SK-N-SH (cell line): ENCODE measurements at regions not wholly inside any gene's neighbourhood (a gene's known extent, or its start where the extent isn't known, plus 50 kb on each side); places are given as distances from the start of the nearest gene placed in this dataset.

ENCODE experiments used
- CTCF ChIA-PET: fragments of 300-600, 350-600 bp; formaldehyde crosslinking; extraction: SDS; loops from one replicate; lab custom pipeline; 2021; lab: Yijun Ruan, JAX
- POLR2A ChIA-PET: fragments of 350-600 bp; sonication (Branson Sonifier 250); formaldehyde crosslinking; extraction: SDS; loops from one replicate; lab custom pipeline; 2020; ENCODE audit warnings: antibody characterized with exemption, inconsistent platforms; lab: Yijun Ruan, JAX
- DNase-seq: peaks from one replicate; pipeline ENCODE4 v3.0.0; 2012
- H2AFZ ChIP-seq: fragments of 200-600 bp; sonication (generic); 2 replicates; pipeline ENCODE4 v1.8.1; 2016; ENCODE audit warnings: antibody characterized with exemption, mild to moderate bottlenecking, low read depth
- H3F3A ChIP-seq: fragments of 200-600 bp; sonication (generic); replicated peaks from 2 replicates; pipeline ENCODE3; 2016; ENCODE audit warnings: antibody characterized with exemption, mild to moderate bottlenecking; ENCODE audit not compliant: insufficient read depth
- H3K27ac ChIP-seq, 2 experiments: fragments of 200-500 bp in 1 of 2; fragments of 200-600 bp in 1 of 2; sonication (Bioruptor generic) in 1 of 2; sonication (generic), shearing (Covaris generic) in 1 of 2; 2 replicates each; pipeline versions ENCODE4 v1.5.1 to v1.6.1; 2014 to 2016; ENCODE audit warnings: low read depth in 2 of 2, inconsistent platforms in 1 of 2, low read length in 1 of 2, mild to moderate bottlenecking in 1 of 2, mixed read lengths in 1 of 2
- H3K27me3 ChIP-seq: fragments of 200-600 bp; sonication (generic), shearing (Covaris generic); 2 replicates; pipeline ENCODE4 v1.6.1; 2016; ENCODE audit warnings: mixed run types; ENCODE audit not compliant: insufficient read depth
- H3K36me3 ChIP-seq, 2 experiments: fragments of 200-500 bp in 1 of 2; fragments of 200-600 bp in 1 of 2; sonication (Bioruptor generic) in 1 of 2; sonication (generic) in 1 of 2; replicated peaks in 1 of 2; 2 replicates each; pipeline versions ENCODE3 to v1.5.1; 2014 to 2016; ENCODE audit warnings: low read length in 1 of 2, mild to moderate bottlenecking in 1 of 2; ENCODE audit not compliant: insufficient read depth in 2 of 2, control insufficient read depth in 1 of 2
- H3K4me1 ChIP-seq, 2 experiments: fragments of 200-500 bp in 1 of 2; fragments of 200-600 bp in 1 of 2; sonication (Bioruptor generic) in 1 of 2; sonication (generic), shearing (Covaris generic) in 1 of 2; 2 replicates each; pipeline versions ENCODE4 v1.5.1 to v1.6.1; 2014 to 2016; ENCODE audit warnings: low read depth in 1 of 2, low read length in 1 of 2, mixed run types in 1 of 2; ENCODE audit not compliant: insufficient read depth in 2 of 2, control insufficient read depth in 1 of 2
- H3K4me2 ChIP-seq: fragments of 200-600 bp; sonication (generic), shearing (Covaris generic); 2 replicates; pipeline ENCODE4 v1.6.1; 2017; ENCODE audit warnings: mixed run types
- H3K4me3 ChIP-seq, 2 experiments: fragments of 200-500 bp in 1 of 2; fragments of 200-600 bp in 1 of 2; sonication (Bioruptor generic) in 1 of 2; sonication (generic), shearing (Covaris generic) in 1 of 2; 2 replicates each; pipeline versions ENCODE4 v1.5.1 to v1.8.1; 2014 to 2016; ENCODE audit warnings: low read depth in 2 of 2, inconsistent platforms in 1 of 2, low read length in 1 of 2, mild to moderate bottlenecking in 1 of 2, mixed read lengths in 1 of 2, moderate library complexity in 1 of 2
- H3K79me2 ChIP-seq: fragments of 200-600 bp; sonication (generic); 2 replicates; pipeline ENCODE4 v1.8.1; 2017; ENCODE audit warnings: mild to moderate bottlenecking; ENCODE audit not compliant: insufficient read depth
- H3K9ac ChIP-seq: fragments of 200-600 bp; sonication (generic); 2 replicates; pipeline ENCODE4 v1.6.1; 2017; ENCODE audit warnings: mixed run types
- H3K9me2 ChIP-seq: fragments of 200-600 bp; sonication (generic); 2 replicates; pipeline ENCODE4 v1.6.1; 2017; ENCODE audit warnings: mixed run types
- H3K9me3 ChIP-seq: fragments of 200-600 bp; sonication (generic); 2 replicates; pipeline ENCODE4 v1.6.1; 2017; ENCODE audit warnings: mixed run types, mild to moderate bottlenecking, moderate library complexity
- H4K20me1 ChIP-seq: fragments of 200-600 bp; sonication (generic); 2 replicates; pipeline ENCODE4 v1.6.1; 2017; ENCODE audit warnings: mild to moderate bottlenecking, mixed run types; ENCODE audit not compliant: insufficient read depth
- CHD2 ChIP-seq: fragments of 150-350 bp; IDR thresholded peaks from 2 replicates; pipeline ENCODE4 v1.6.1; 2018; ENCODE audit warnings: low read length; ENCODE audit not compliant: partially characterized antibody
- GATA2 ChIP-seq: sonication (generic); formaldehyde crosslinking; IDR thresholded peaks from 2 replicates; pipeline ENCODE4 v1.5.0; 2020; ENCODE audit warnings: mild to moderate bottlenecking, missing genetic modification reagents
- MXI1 ChIP-seq: IDR thresholded peaks from 2 replicates; pipeline ENCODE4 v1.6.1; 2012; ENCODE audit warnings: mild to moderate bottlenecking, low read depth, low read length, improper control_type of control experiment
- POLR2AphosphoS5 ChIP-seq: IDR thresholded peaks from 2 replicates; pipeline ENCODE4 v1.6.1; 2012; ENCODE audit warnings: low read depth, low read length
- SIN3A ChIP-seq: IDR thresholded peaks from 2 replicates; pipeline ENCODE4 v1.6.1; 2012; ENCODE audit warnings: low read depth, mild to moderate bottlenecking, low read length, moderate library complexity, borderline replicate concordance
- TEAD4 ChIP-seq: IDR thresholded peaks from 2 replicates; pipeline ENCODE4 v1.4.0; 2012; ENCODE audit warnings: mild to moderate bottlenecking, borderline replicate concordance; ENCODE audit not compliant: insufficient read depth
- YY1 ChIP-seq: IDR thresholded peaks from 2 replicates; pipeline ENCODE4 v1.4.0; 2012; ENCODE audit warnings: low read depth, mild to moderate bottlenecking
- WGBS: methylation state at CpG from one replicate; pipeline ENCODE4 v1.1.6; 2017; ENCODE audit warnings: low lambda C conversion rate; 5-methylcytosine and 5-hydroxymethylcytosine counted together
- TF ChIP-seq, protein P1 (sequence below): fragments of 200-600 bp; sonication (generic); IDR thresholded peaks from 2 replicates; pipeline ENCODE4 v1.6.1; 2017; ENCODE audit warnings: antibody characterized with exemption, mild to moderate bottlenecking, moderate library complexity
- TF ChIP-seq, protein P2 (sequence below): fragments of 150-350 bp; IDR thresholded peaks from 2 replicates; pipeline ENCODE4 v1.6.1; 2016; ENCODE audit warnings: mild to moderate bottlenecking, low read depth, low read length
- TF ChIP-seq, protein P3 (sequence below): IDR thresholded peaks from 2 replicates; pipeline ENCODE4 v1.4.0; 2012; ENCODE audit warnings: low read depth, borderline replicate concordance

GRCh38 chr2:220891405-220891804 lies 680.7 kb downstream of the EPHA4 start:
- TF ChIP-seq, protein P1, sequence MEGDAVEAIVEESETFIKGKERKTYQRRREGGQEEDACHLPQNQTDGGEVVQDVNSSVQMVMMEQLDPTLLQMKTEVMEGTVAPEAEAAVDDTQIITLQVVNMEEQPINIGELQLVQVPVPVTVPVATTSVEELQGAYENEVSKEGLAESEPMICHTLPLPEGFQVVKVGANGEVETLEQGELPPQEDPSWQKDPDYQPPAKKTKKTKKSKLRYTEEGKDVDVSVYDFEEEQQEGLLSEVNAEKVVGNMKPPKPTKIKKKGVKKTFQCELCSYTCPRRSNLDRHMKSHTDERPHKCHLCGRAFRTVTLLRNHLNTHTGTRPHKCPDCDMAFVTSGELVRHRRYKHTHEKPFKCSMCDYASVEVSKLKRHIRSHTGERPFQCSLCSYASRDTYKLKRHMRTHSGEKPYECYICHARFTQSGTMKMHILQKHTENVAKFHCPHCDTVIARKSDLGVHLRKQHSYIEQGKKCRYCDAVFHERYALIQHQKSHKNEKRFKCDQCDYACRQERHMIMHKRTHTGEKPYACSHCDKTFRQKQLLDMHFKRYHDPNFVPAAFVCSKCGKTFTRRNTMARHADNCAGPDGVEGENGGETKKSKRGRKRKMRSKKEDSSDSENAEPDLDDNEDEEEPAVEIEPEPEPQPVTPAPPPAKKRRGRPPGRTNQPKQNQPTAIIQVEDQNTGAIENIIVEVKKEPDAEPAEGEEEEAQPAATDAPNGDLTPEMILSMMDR, result no peak
- no peak for TF ChIP-seq TEAD4
- TF ChIP-seq MXI1, result no peak
- TF ChIP-seq CHD2, result no peak
- H3K9me3 ChIP-seq, result no peaks in the 10 kb centered on the region
- no peaks in the 10 kb centered on the region; a peak in 1 of 4 replicates for H3K4me1 ChIP-seq
- no peaks in the 10 kb centered on the region for H3F3A ChIP-seq
- no peak overlapping the region for H3K9ac ChIP-seq
- H3K27me3 ChIP-seq, result no peaks in the 10 kb centered on the region
- DNase-seq, result no peak
- H3K9me2 ChIP-seq, result 0 out of 2 replicates have a peak, but pooled peaks cover 4% of the 10 kb centered on the region
- no peak overlapping the region for H3K4me2 ChIP-seq
- H3K36me3 ChIP-seq, result no peaks in the 10 kb centered on the region
- no peak overlapping the region for H3K4me3 ChIP-seq
- WGBS, result 7% methylated on average over 1 of the region's 1 CpG
- H2AFZ ChIP-seq, result no peak overlapping the region
- ChIA-PET CTCF (no interaction called here), POLR2A (no interaction called here)
- H4K20me1 ChIP-seq, result no peaks in the 10 kb centered on the region
- no peaks in the 10 kb centered on the region for H3K79me2 ChIP-seq
- no peak overlapping the region for H3K27ac ChIP-seq

DNA sequence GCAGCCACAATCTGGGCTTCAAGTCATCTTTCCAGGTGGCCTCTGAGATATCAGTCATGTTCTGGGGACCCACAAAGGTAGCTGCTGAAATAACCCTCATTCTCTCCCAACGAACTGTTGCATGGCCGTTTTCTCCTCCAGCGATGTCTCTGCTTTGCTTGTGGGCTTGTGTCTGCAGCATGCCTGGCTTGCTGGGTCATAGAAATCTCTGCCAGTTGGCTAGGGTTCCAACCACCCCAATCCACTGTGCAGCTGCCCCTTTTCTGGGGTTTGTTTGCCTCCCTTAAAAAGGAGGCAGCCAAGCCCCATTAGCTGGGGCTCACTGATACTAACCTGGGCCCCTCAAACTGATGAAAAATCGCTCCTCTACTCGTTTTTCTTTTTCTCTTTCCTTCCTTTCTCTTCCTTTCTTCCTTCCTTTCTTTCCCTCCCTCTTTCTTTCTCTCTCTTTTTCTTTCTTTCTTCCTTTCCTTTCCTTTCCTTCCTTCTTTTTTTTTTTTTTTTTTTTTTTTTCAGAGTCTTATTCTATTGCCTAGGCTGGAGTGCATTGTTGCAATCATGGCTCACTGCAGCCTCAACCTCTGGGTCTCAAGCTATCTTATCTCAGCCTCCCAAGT lies 680.0 kb downstream of the EPHA4 start:
- TF ChIP-seq, protein P2, sequence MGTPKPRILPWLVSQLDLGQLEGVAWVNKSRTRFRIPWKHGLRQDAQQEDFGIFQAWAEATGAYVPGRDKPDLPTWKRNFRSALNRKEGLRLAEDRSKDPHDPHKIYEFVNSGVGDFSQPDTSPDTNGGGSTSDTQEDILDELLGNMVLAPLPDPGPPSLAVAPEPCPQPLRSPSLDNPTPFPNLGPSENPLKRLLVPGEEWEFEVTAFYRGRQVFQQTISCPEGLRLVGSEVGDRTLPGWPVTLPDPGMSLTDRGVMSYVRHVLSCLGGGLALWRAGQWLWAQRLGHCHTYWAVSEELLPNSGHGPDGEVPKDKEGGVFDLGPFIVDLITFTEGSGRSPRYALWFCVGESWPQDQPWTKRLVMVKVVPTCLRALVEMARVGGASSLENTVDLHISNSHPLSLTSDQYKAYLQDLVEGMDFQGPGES, result no peak
- TF ChIP-seq MXI1 (no peak), POLR2AphosphoS5 (no peak), SIN3A (no peak), YY1 (no peak), GATA2 (CRISPR knock-in tag) (no peak)
- TF ChIP-seq, protein P3, sequence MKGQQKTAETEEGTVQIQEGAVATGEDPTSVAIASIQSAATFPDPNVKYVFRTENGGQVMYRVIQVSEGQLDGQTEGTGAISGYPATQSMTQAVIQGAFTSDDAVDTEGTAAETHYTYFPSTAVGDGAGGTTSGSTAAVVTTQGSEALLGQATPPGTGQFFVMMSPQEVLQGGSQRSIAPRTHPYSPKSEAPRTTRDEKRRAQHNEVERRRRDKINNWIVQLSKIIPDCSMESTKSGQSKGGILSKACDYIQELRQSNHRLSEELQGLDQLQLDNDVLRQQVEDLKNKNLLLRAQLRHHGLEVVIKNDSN, result no peak
- TF ChIP-seq, all 33 proteins: peak for 0
- Histone ChIP-seq H3K9me2 (0 out of 2 replicates have a peak, but pooled peaks cover 4% of the 10 kb centered on the region), H3K9ac (no peak overlapping the region), H3K4me2 (no peak overlapping the region), H4K20me1 (no peaks in the 10 kb centered on the region), H3K27me3 (no peaks in the 10 kb centered on the region), H3K4me1 (no peaks in the 10 kb centered on the region; a peak in 1 of 4 replicates), H3K27ac (no peak overlapping the region), H3K9me3 (no peaks in the 10 kb centered on the region), H3K4me3 (no peak overlapping the region), H3K36me3 (no peaks in the 10 kb centered on the region), H3K79me2 (no peaks in the 10 kb centered on the region), H2AFZ (no peak overlapping the region), H3F3A (no peaks in the 10 kb centered on the region)
- 10% methylated on average over 5 of the region's 5 CpGs for WGBS
- DNase-seq, result no peak
- POLR2A ChIA-PET, result no interaction called here
- CTCF ChIA-PET, result interaction anchor here (0.9 kb wide), 1 partner anchor 44 kb away, joined by 3 read pairs; no protein-coding TSS in a partner anchor
